Tibial nerve (tissue), 4 donors: ENCODE measurements at regions not wholly inside any gene's neighbourhood (a gene's known extent, or its start where the extent isn't known, plus 50 kb on each side); places are given as distances from the start of the nearest gene placed in this dataset.
"Not testable (repeated sequence)": the region's sequence is repeated elsewhere in the genome, so short reads cannot be mapped to it uniquely, and the experiment has no call there.

Experiments
- DNase-seq, 2 donors: peaks; one replicate each; pipeline ENCODE4 v3.0.0-alpha.2; 2019; ENCODE audit warnings: low spot score in 2 of 2
- H3K27ac ChIP-seq, 4 donors: fragments of 200-600 bp; sonication (generic) in 3 of 4; one replicate each; pipeline ENCODE4 v1.5.1; 2017 to 2019; ENCODE audit warnings: mild to moderate bottlenecking in 1 of 4
- H3K27me3 ChIP-seq, 2 donors: fragments of 200-600 bp; sonication (generic) in 1 of 2; one replicate each; pipeline versions ENCODE4 v1.5.1 to v1.6.0; 2017 to 2019
- H3K36me3 ChIP-seq, 3 donors: fragments of 200-600 bp; sonication (generic); one replicate each; pipeline ENCODE4 v1.5.1; 2018 to 2019
- H3K4me1 ChIP-seq, 4 donors: fragments of 200-600 bp; sonication (generic) in 3 of 4; one replicate each; pipeline ENCODE4 v1.5.1; 2017 to 2019
- H3K4me3 ChIP-seq, 4 donors: fragments of 200-600 bp; sonication (generic) in 3 of 4; one replicate each; pipeline ENCODE4 v1.5.1; 2017 to 2019; ENCODE audit warnings: mild to moderate bottlenecking in 1 of 4, moderate library complexity in 1 of 4
- H3K9me3 ChIP-seq, 4 donors: fragments of 200-600 bp; sonication (generic) in 3 of 4; one replicate each; pipeline ENCODE4 v1.5.1; 2017 to 2019
- CTCF ChIP-seq, 5 experiments: fragments of 200-600 bp in 3 of 5; fragments of 450-650 bp in 2 of 5; sonication (generic) in 3 of 5; IDR thresholded peaks; one replicate each; pipeline ENCODE4 v1.5.1; 2016 to 2019; ENCODE audit warnings: antibody characterized with exemption in 5 of 5, mild to moderate bottlenecking in 3 of 5, moderate library complexity in 2 of 5
- EP300 ChIP-seq, 2 donors: sonication (generic); formaldehyde crosslinking; IDR thresholded peaks; one replicate each; pipeline ENCODE4 v1.6.1; 2017; ENCODE audit warnings: antibody characterized with exemption in 2 of 2, mild to moderate bottlenecking in 1 of 2
- POLR2A ChIP-seq, 2 donors: fragments of 450-650 bp; IDR thresholded peaks; one replicate each; pipeline ENCODE4 v1.6.1; 2017; ENCODE audit warnings: antibody characterized with exemption in 2 of 2, mild to moderate bottlenecking in 2 of 2, moderate library complexity in 2 of 2
- WGBS, 2 donors: methylation state at CpG; one replicate each; pipeline ENCODE4 v1.1.5; 2018; 5-methylcytosine and 5-hydroxymethylcytosine counted together

- Histone ChIP-seq H3K36me3 (no peaks in the 10 kb centered on the region), H3K27ac (no peak overlapping the region), H3K4me1 (no peaks in the 10 kb centered on the region), H3K27me3 (no peaks in the 10 kb centered on the region), H3K4me3 (no peak overlapping the region), H3K9me3 (no peaks in the 10 kb centered on the region)
- no peak for TF ChIP-seq POLR2A (IDR thresholded peaks at IDR 0.05)
- TF ChIP-seq CTCF (IDR thresholded peaks at IDR 0.05): no peak
- no peak for TF ChIP-seq EP300 (IDR thresholded peaks at IDR 0.05)
- DNase-seq: no peak
Measured at GRCh38 chr9:31753756-31754155, 630.7 kb upstream of the ACO1 start.

GRCh38 chr9:31759703-31760102, 624.7 kb upstream of the ACO1 start:
- peaks cover 0 to under 1% (median 0%) of the 10 kb centered on the region in 4 donors for H3K9me3 ChIP-seq
- no peak overlapping the region for H3K27ac ChIP-seq
- no peaks in the 10 kb centered on the region for H3K4me1 ChIP-seq
- no peak overlapping the region for H3K4me3 ChIP-seq
- no peak for DNase-seq
- H3K36me3 ChIP-seq: no peaks in the 10 kb centered on the region
- H3K27me3 ChIP-seq: no peaks in the 10 kb centered on the region
- 81% methylated on average over 3 of the region's 3 CpGs for WGBS, 2 donors
- TF ChIP-seq EP300 (IDR thresholded peaks at IDR 0.05) (no peak), POLR2A (IDR thresholded peaks at IDR 0.05) (no peak), CTCF (IDR thresholded peaks at IDR 0.05) (no peak)

GRCh38 chr9:31774021-31774420, 610.4 kb upstream of the ACO1 start:
- H3K9me3 ChIP-seq: peaks cover 0 to 26% (median 0%) of the 10 kb centered on the region in 4 donors
- not testable (repeated sequence) for H3K4me3 ChIP-seq, H3K4me1 ChIP-seq, DNase-seq, H3K36me3 ChIP-seq, H3K27me3 ChIP-seq, H3K27ac ChIP-seq
- 68 to 72% methylated on average over 3 of the region's 3 CpGs for WGBS, 2 donors

- Histone ChIP-seq H3K27me3 (no peaks in the 10 kb centered on the region), H3K4me3 (no peak overlapping the region), H3K27ac (no peak overlapping the region), H3K36me3 (no peaks in the 10 kb centered on the region), H3K9me3 (peaks cover 0 to 26% (median 0%) of the 10 kb centered on the region in 4 donors), H3K4me1 (no peaks in the 10 kb centered on the region)
- no peak for TF ChIP-seq POLR2A (IDR thresholded peaks at IDR 0.05)
- no peak for TF ChIP-seq EP300 (IDR thresholded peaks at IDR 0.05)
- no peak for TF ChIP-seq CTCF (IDR thresholded peaks at IDR 0.05)
- DNase-seq: no peak
- 73 to 74% methylated on average over 2 of the region's 2 CpGs for WGBS, 2 donors
Measured at GRCh38 chr9:31774571-31774970, 609.9 kb upstream of the ACO1 start.

- H3K4me3 ChIP-seq: no peak overlapping the region
- no peaks in the 10 kb centered on the region for H3K27me3 ChIP-seq
- 28 to 43% methylated on average over 3 of the region's 3 CpGs for WGBS, 2 donors
- H3K4me1 ChIP-seq: no peaks in the 10 kb centered on the region
- no peak for DNase-seq
- H3K27ac ChIP-seq: no peak overlapping the region
- TF ChIP-seq POLR2A (IDR thresholded peaks at IDR 0.05) (no peak), EP300 (IDR thresholded peaks at IDR 0.05) (no peak)
- H3K9me3 ChIP-seq: peaks cover 0 to 21% (median 2%) of the 10 kb centered on the region in 4 donors
- no peaks in the 10 kb centered on the region for H3K36me3 ChIP-seq
Measured at GRCh38 chr9:31776471-31776870, 608.0 kb upstream of the ACO1 start.

- Histone ChIP-seq H3K4me3 (no peak overlapping the region), H3K27ac (no peak overlapping the region), H3K9me3 (peaks cover 0 to 11% (median 2%) of the 10 kb centered on the region in 4 donors), H3K36me3 (no peaks in the 10 kb centered on the region), H3K27me3 (no peaks in the 10 kb centered on the region), H3K4me1 (no peaks in the 10 kb centered on the region)
- TF ChIP-seq POLR2A (IDR thresholded peaks at IDR 0.05): no peak
- TF ChIP-seq CTCF (IDR thresholded peaks at IDR 0.05): no peak
- no peak for TF ChIP-seq EP300 (IDR thresholded peaks at IDR 0.05)
- DNase-seq: no peak
- 64 to 65% methylated on average over 2 of the region's 2 CpGs for WGBS, 2 donors
Measured at GRCh38 chr9:31783491-31783890, 601.0 kb upstream of the ACO1 start.
